IMR-90 (cell line): ENCODE measurements at regions not wholly inside any gene's neighbourhood (a gene's known extent, or its start where the extent isn't known, plus 50 kb on each side); places are given as distances from the start of the nearest gene placed in this dataset.

Experiments used
- ATAC-seq: fragments of 200-7000 bp; cut with Tn5 transposase; 2 replicates; pipeline ENCODE4 v1.9.1; 2020; ENCODE audit warnings: low read depth, mild to moderate bottlenecking, moderate library complexity
- BruUV-seq: library from RNA; stranded (reverse); fragments of 400-500 nt; replicated peaks from 2 replicates; lab custom pipeline; 2021; lab: Mats Ljungman, UMichigan
- CTCF ChIA-PET: fragments of 300-600 bp; formaldehyde crosslinking; extraction: SDS; loops from one replicate; lab custom pipeline; 2021; ENCODE audit warnings: antibody characterized with exemption; lab: Yijun Ruan, JAX
- POLR2A ChIA-PET: fragments of 300-600 bp; sonication (Branson Sonifier 250); formaldehyde crosslinking; loops from one replicate; lab custom pipeline; 2022; ENCODE audit warnings: antibody characterized with exemption; ENCODE audit not compliant: unreplicated experiment; lab: Charles Lee
- DNase-seq: peaks from one replicate; pipeline ENCODE4 v3.0.0; 2013
- H2AFZ ChIP-seq: replicated peaks from 2 replicates; pipeline ENCODE3; 2013; ENCODE audit warnings: low read length, mild to moderate bottlenecking; ENCODE audit not compliant: poor library complexity
- H2AK5ac ChIP-seq: 2 replicates; pipeline ENCODE4 v1.6.1; 2013; ENCODE audit warnings: low read depth, low read length, inconsistent platforms
- H2AK9ac ChIP-seq: replicated peaks from 2 replicates; pipeline ENCODE3; 2013; ENCODE audit warnings: mild to moderate bottlenecking, low read depth, low read length, moderate library complexity; ENCODE audit not compliant: poor library complexity
- H2BK120ac ChIP-seq: 2 replicates; pipeline ENCODE4 v1.6.1; 2013; ENCODE audit warnings: low read depth, low read length, inconsistent platforms
- H2BK15ac ChIP-seq: 3 replicates; pipeline ENCODE4 v1.6.1; 2013; ENCODE audit warnings: low read depth, low read length, inconsistent platforms
- H2BK20ac ChIP-seq: 2 replicates; pipeline ENCODE4 v1.6.1; 2013; ENCODE audit warnings: low read depth, mild to moderate bottlenecking, inconsistent platforms, low read length, moderate library complexity
- H2BK5ac ChIP-seq: 2 replicates; pipeline ENCODE4 v1.6.1; 2013; ENCODE audit warnings: mild to moderate bottlenecking, low read depth, low read length, inconsistent platforms; ENCODE audit not compliant: poor library complexity, severe bottlenecking
- H3K14ac ChIP-seq: replicated peaks from 2 replicates; pipeline ENCODE4 v1.6.1; 2013; ENCODE audit warnings: low read depth, low read length, inconsistent platforms
- H3K18ac ChIP-seq: 2 replicates; pipeline ENCODE4 v1.6.1; 2013; ENCODE audit warnings: low read depth, low read length, control low read depth
- H3K23ac ChIP-seq: 2 replicates; pipeline ENCODE4 v1.6.1; 2013; ENCODE audit warnings: low read depth, low read length, inconsistent platforms
- H3K27ac ChIP-seq: 2 replicates; pipeline ENCODE4 v1.5.1; 2013; ENCODE audit warnings: mild to moderate bottlenecking, control low read depth, low read length; ENCODE audit not compliant: insufficient read depth
- H3K27me3 ChIP-seq: 2 replicates; pipeline ENCODE4 v1.6.1; 2013; ENCODE audit warnings: low read length; ENCODE audit not compliant: control insufficient read depth, insufficient read depth
- H3K36me3 ChIP-seq: 2 replicates; pipeline ENCODE4 v1.6.1; 2013; ENCODE audit warnings: low read length, mixed read lengths; ENCODE audit not compliant: control insufficient read depth, insufficient read depth
- H3K4ac ChIP-seq: 2 replicates; pipeline ENCODE4 v1.6.1; 2013; ENCODE audit warnings: low read depth, low read length, inconsistent platforms
- H3K4me1 ChIP-seq: 2 replicates; pipeline ENCODE4 v1.6.1; 2013; ENCODE audit warnings: low read length, mixed read lengths; ENCODE audit not compliant: control insufficient read depth, insufficient read depth
- H3K4me2 ChIP-seq: 2 replicates; pipeline ENCODE4 v1.6.1; 2013; ENCODE audit warnings: low read depth, mild to moderate bottlenecking, control low read depth, low read length, moderate library complexity
- H3K4me3 ChIP-seq: 2 replicates; pipeline ENCODE4 v1.5.1; 2013; ENCODE audit warnings: low read depth, mild to moderate bottlenecking, control low read depth, low read length, moderate library complexity; ENCODE audit not compliant: insufficient read depth
- H3K56ac ChIP-seq: 2 replicates; pipeline ENCODE4 v1.6.1; 2013; ENCODE audit warnings: low read length, inconsistent platforms; ENCODE audit not compliant: insufficient read depth; ENCODE audit errors: extremely low read depth
- H3K79me1 ChIP-seq, 2 experiments: 2 replicates each; pipeline ENCODE4 v1.6.1; 2013; ENCODE audit warnings: low read length in 2 of 2, inconsistent platforms in 1 of 2, low read depth in 1 of 2
- H3K9ac ChIP-seq: 2 replicates; pipeline ENCODE4 v1.6.1; 2013; ENCODE audit warnings: low read depth, low read length, control low read depth
- H3K9me1 ChIP-seq: 2 replicates; pipeline ENCODE4 v1.6.1; 2013; ENCODE audit warnings: low read length, inconsistent platforms; ENCODE audit not compliant: insufficient read depth
- H3K9me3 ChIP-seq: 2 replicates; pipeline ENCODE4 v1.6.1; 2013; ENCODE audit warnings: low read length; ENCODE audit not compliant: control insufficient read depth, insufficient read depth
- H4K20me1 ChIP-seq: 2 replicates; pipeline ENCODE4 v1.6.1; 2013; ENCODE audit warnings: low read length, inconsistent platforms; ENCODE audit not compliant: insufficient read depth
- H4K5ac ChIP-seq: 2 replicates; pipeline ENCODE4 v1.6.1; 2013; ENCODE audit warnings: mild to moderate bottlenecking, low read depth, low read length, control low read depth
- H4K8ac ChIP-seq, 2 experiments: 2 replicates each; pipeline ENCODE4 v1.6.1; 2013; ENCODE audit warnings: low read depth in 2 of 2, low read length in 2 of 2, control low read depth in 1 of 2, inconsistent platforms in 1 of 2
- H4K91ac ChIP-seq: 2 replicates; pipeline ENCODE4 v1.6.1; 2013; ENCODE audit warnings: low read depth, low read length, inconsistent platforms; ENCODE audit not compliant: insufficient read depth
- BHLHE40 ChIP-seq: fragments of 150-350 bp; IDR thresholded peaks from 2 replicates; pipeline ENCODE4 v1.6.1; 2016; ENCODE audit warnings: mild to moderate bottlenecking, low read depth, low read length
- CEBPB ChIP-seq: IDR thresholded peaks from 2 replicates; pipeline ENCODE4 v1.6.1; 2012; ENCODE audit warnings: low read depth, low read length, improper control_type of control experiment
- CHD1 ChIP-seq: IDR thresholded peaks from 2 replicates; pipeline ENCODE4 v1.6.1; 2012; ENCODE audit warnings: low read depth, low read length, improper control_type of control experiment
- FOS ChIP-seq: fragments of 150-350 bp; IDR thresholded peaks from 2 replicates; pipeline ENCODE4 v1.6.1; 2016; ENCODE audit warnings: low read depth, low read length
- MAFK ChIP-seq: IDR thresholded peaks from 2 replicates; pipeline ENCODE4 v1.6.1; 2012; ENCODE audit warnings: low read depth, low read length, improper control_type of control experiment
- NFE2L2 ChIP-seq: fragments of 150-350 bp; IDR thresholded peaks from 2 replicates; pipeline ENCODE4 v1.6.1; 2016; ENCODE audit warnings: low read depth, mild to moderate bottlenecking, low read length
- POLR2A ChIP-seq: IDR thresholded peaks from 2 replicates; pipeline ENCODE4 v1.6.1; 2012; ENCODE audit warnings: mild to moderate bottlenecking, low read depth, low read length
- RAD21 ChIP-seq: IDR thresholded peaks from 2 replicates; pipeline ENCODE4 v1.6.1; 2012; ENCODE audit warnings: low read length, improper control_type of control experiment
- RFX5 ChIP-seq: IDR thresholded peaks from 2 replicates; pipeline ENCODE4 v1.8.0; 2012; ENCODE audit warnings: low read depth, mild to moderate bottlenecking, low read length, moderate library complexity
- SMC3 ChIP-seq: fragments of 150-350 bp; IDR thresholded peaks from 2 replicates; pipeline ENCODE4 v1.6.1; 2016; ENCODE audit warnings: low read depth, mild to moderate bottlenecking, antibody characterized with exemption, low read length, moderate library complexity
- WGBS, 2 experiments: methylation state at CpG; one replicate each; pipeline versions ENCODE4 v1.1.5 to v1.1.7; 2013; ENCODE audit warnings: missing lambda C conversion rate in 2 of 2; ENCODE audit not compliant: insufficient read length in 1 of 2; ENCODE audit errors: extremely low coverage in 2 of 2; 5-methylcytosine and 5-hydroxymethylcytosine counted together
- dilution Hi-C: fragments of 300-500 bp; cut with HindIII; formaldehyde crosslinking; loops from one replicate; pipeline ENCODE4 v1.14.3; 2018; ENCODE audit warnings: low sequenced_read_pairs; ENCODE audit not compliant: unreplicated experiment
- in situ Hi-C: fragments of 300-500 bp; cut with MboI; formaldehyde crosslinking; loops from 3 replicates; pipeline ENCODE4 v1.14.3; 2019; ENCODE audit warnings: low sequenced_read_pairs, inconsistent platforms, mixed read lengths
- intact Hi-C: fragments of 100-400 bp; cut with micrococcal nuclease; formaldehyde crosslinking; loops from 2 replicates; pipeline ENCODE4 v1.10.0; 2022
- TF ChIP-seq, protein P1 (sequence below): fragments of 150-350 bp; IDR thresholded peaks from 2 replicates; pipeline ENCODE4 v1.6.1; 2017; ENCODE audit warnings: mild to moderate bottlenecking, antibody characterized with exemption, low read length, low read depth
- TF ChIP-seq, protein P2 (sequence below): fragments of 150-350 bp; IDR thresholded peaks from 2 replicates; pipeline ENCODE4 v1.6.1; 2016; ENCODE audit warnings: low read depth, mild to moderate bottlenecking, low read length, moderate library complexity, borderline replicate concordance

DNA sequence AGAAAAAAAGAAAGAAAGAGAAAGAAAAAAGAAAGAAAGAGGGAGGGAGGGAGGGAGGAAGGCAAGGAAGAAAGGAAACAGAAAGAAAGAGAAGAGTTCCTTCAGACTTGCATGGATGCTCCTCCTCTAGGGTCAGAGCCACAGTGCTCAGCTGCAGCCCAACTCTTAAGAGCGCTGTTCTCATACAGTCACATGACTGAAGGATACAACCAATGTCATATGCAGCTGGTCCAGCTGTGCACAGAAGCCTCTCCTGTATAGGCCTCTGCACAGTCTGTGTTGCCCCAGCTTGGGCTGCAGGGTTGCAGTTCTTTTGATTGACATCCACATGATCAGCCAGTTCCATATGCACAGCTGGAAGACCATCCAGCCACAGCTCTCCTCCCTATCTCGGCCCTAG lies 86.8 kb upstream of the CTNNB1 start:
- no peak overlapping the region for H2BK20ac ChIP-seq
- H2BK5ac ChIP-seq: no peak overlapping the region
- no peaks in the 10 kb centered on the region for H3K36me3 ChIP-seq
- no peaks in the 10 kb centered on the region for H3K79me1 ChIP-seq
- in situ Hi-C loops (no loop called here), dilution Hi-C loops (no loop called here), intact Hi-C loops (no loop called here)
- no peak overlapping the region for H2BK15ac ChIP-seq
- TF ChIP-seq RAD21 (no peak), BHLHE40 (no peak), CEBPB (no peak), NFE2L2 (no peak), POLR2A (no peak), SMC3 (no peak), MAFK (no peak), CHD1 (no peak), FOS (no peak), RFX5 (no peak)
- TF ChIP-seq, protein P1, sequence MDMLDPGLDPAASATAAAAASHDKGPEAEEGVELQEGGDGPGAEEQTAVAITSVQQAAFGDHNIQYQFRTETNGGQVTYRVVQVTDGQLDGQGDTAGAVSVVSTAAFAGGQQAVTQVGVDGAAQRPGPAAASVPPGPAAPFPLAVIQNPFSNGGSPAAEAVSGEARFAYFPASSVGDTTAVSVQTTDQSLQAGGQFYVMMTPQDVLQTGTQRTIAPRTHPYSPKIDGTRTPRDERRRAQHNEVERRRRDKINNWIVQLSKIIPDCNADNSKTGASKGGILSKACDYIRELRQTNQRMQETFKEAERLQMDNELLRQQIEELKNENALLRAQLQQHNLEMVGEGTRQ: no peak
- TF ChIP-seq, protein P2, sequence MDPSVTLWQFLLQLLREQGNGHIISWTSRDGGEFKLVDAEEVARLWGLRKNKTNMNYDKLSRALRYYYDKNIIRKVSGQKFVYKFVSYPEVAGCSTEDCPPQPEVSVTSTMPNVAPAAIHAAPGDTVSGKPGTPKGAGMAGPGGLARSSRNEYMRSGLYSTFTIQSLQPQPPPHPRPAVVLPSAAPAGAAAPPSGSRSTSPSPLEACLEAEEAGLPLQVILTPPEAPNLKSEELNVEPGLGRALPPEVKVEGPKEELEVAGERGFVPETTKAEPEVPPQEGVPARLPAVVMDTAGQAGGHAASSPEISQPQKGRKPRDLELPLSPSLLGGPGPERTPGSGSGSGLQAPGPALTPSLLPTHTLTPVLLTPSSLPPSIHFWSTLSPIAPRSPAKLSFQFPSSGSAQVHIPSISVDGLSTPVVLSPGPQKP: no peak
- H3K18ac ChIP-seq: no peak overlapping the region
- H3K23ac ChIP-seq: no peak overlapping the region
- H2AK9ac ChIP-seq: no peak overlapping the region
- H4K20me1 ChIP-seq: no peaks in the 10 kb centered on the region
- no peaks in the 10 kb centered on the region for H3K9me1 ChIP-seq
- no peak overlapping the region for H2BK120ac ChIP-seq
- DNase-seq (no peak), ATAC-seq (no peak)
- H2AFZ ChIP-seq: no peak overlapping the region
- no peak overlapping the region for H4K8ac ChIP-seq
- no peak overlapping the region for H3K4me3 ChIP-seq
- no peak overlapping the region for H3K14ac ChIP-seq
- BruUV-seq: no TSS peak
- no peak overlapping the region for H3K4ac ChIP-seq
- H3K4me1 ChIP-seq: no peaks in the 10 kb centered on the region
- H3K9me3 ChIP-seq: no peaks in the 10 kb centered on the region
- POLR2A ChIA-PET: no interaction called here
- WGBS, 2 experiments: no CpG with 5 or more reads among the region's 2 CpGs
- CTCF ChIA-PET: no interaction called here
- no peak overlapping the region for H3K9ac ChIP-seq
- H4K91ac ChIP-seq: no peak overlapping the region
- H4K5ac ChIP-seq: no peak overlapping the region
- no peak overlapping the region for H3K27ac ChIP-seq
- no peak overlapping the region for H3K56ac ChIP-seq
- no peak overlapping the region for H2AK5ac ChIP-seq
- H3K27me3 ChIP-seq: no peaks in the 10 kb centered on the region
- H3K4me2 ChIP-seq: no peak overlapping the region
